Spinal cord (tissue), 9 donors: ENCODE measurements at regions not wholly inside any gene's neighbourhood (a gene's known extent, or its start where the extent isn't known, plus 50 kb on each side); places are given as distances from the start of the nearest gene placed in this dataset.
"Not testable (repeated sequence)": the region's sequence is repeated elsewhere in the genome, so short reads cannot be mapped to it uniquely, and the experiment has no call there.

ENCODE experiments used
- DNase-seq, 6 donors: peaks; one replicate each; pipeline versions ENCODE4 v3.0.0 to v3.0.0-alpha.2; 2013 to 2015; ENCODE audit warnings: low spot score in 6 of 6, low read depth in 4 of 6
- H3K27ac ChIP-seq: one replicate; pipeline ENCODE4 v1.5.1; 2013; ENCODE audit warnings: low read depth, low read length, control low read depth
- H3K27me3 ChIP-seq: one replicate; pipeline ENCODE4 v1.6.1; 2013; ENCODE audit warnings: low read length; ENCODE audit not compliant: control insufficient read depth, insufficient read depth
- H3K36me3 ChIP-seq: one replicate; pipeline ENCODE4 v1.6.1; 2013; ENCODE audit warnings: low read length; ENCODE audit not compliant: control insufficient read depth, insufficient read depth
- H3K4me1 ChIP-seq: one replicate; pipeline ENCODE4 v1.6.1; 2013; ENCODE audit warnings: low read length; ENCODE audit not compliant: control insufficient read depth, insufficient read depth
- H3K4me3 ChIP-seq: one replicate; pipeline ENCODE4 v1.5.1; 2013; ENCODE audit warnings: low read depth, low read length, control low read depth
- H3K9me3 ChIP-seq: one replicate; pipeline ENCODE4 v1.6.1; 2013; ENCODE audit warnings: low read length; ENCODE audit not compliant: control insufficient read depth, insufficient read depth
- WGBS: methylation state at CpG from one replicate; pipeline ENCODE4 v1.1.5; 2013; ENCODE audit warnings: missing lambda C conversion rate; ENCODE audit not compliant: insufficient coverage; 5-methylcytosine and 5-hydroxymethylcytosine counted together
- donor health status: healthy.

DNA sequence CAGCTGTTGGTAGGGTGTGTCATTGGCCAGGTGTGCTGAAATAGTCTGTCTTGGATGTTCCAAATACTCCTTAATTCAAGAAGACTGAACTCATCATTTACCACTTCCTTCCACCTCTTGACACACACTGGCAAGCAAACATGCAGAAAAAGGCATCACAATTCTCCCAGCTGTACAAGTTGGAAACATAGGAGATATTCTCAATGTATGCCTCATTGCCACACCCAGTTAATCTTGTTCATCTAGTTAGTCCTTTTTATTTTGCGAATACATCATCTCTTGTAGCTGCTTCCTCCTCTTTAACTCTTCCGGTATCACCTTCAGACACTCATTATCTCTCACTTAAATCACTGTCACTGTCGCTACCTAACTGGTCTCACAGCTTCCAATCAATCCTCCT, 75.1 kb upstream of the GOT2 start:
- DNase-seq = no peak
- H3K36me3 ChIP-seq = no peaks in the 10 kb centered on the region
- WGBS = 94% methylated on average over 2 of the region's 3 CpGs
- H3K9me3 ChIP-seq = no peaks in the 10 kb centered on the region
- no peak overlapping the region for H3K27ac ChIP-seq
- H3K4me1 ChIP-seq = no peaks in the 10 kb centered on the region
- no peaks in the 10 kb centered on the region for H3K27me3 ChIP-seq
- no peak overlapping the region for H3K4me3 ChIP-seq

GRCh38 chr16:58807276-58807675, 73.2 kb upstream of the GOT2 start:
- H3K9me3 ChIP-seq = peaks cover 4% of the 10 kb centered on the region
- no peak overlapping the region for H3K4me3 ChIP-seq
- H3K27ac ChIP-seq = no peak overlapping the region
- no peaks in the 10 kb centered on the region for H3K36me3 ChIP-seq
- H3K4me1 ChIP-seq = no peaks in the 10 kb centered on the region
- no peaks in the 10 kb centered on the region for H3K27me3 ChIP-seq
- DNase-seq = no peak

GRCh38 chr16:58801838-58802237, 67.7 kb upstream of the GOT2 start:
- Histone ChIP-seq H3K36me3 (no peaks in the 10 kb centered on the region), H3K4me3 (no peak overlapping the region), H3K9me3 (peaks cover 8% of the 10 kb centered on the region), H3K27me3 (no peaks in the 10 kb centered on the region), H3K4me1 (no peaks in the 10 kb centered on the region), H3K27ac (no peak overlapping the region)
- no CpG with 5 or more reads among the region's 1 CpG for WGBS
- DNase-seq = no peak

- Histone ChIP-seq H3K4me1 (no peaks in the 10 kb centered on the region), H3K27ac (no peak overlapping the region), H3K27me3 (no peaks in the 10 kb centered on the region), H3K9me3 (peaks cover 4% of the 10 kb centered on the region), H3K36me3 (no peaks in the 10 kb centered on the region), H3K4me3 (no peak overlapping the region)
- WGBS = 95% methylated on average over 2 of the region's 9 CpGs
- no peak for DNase-seq
These were observed 63.2 kb upstream of the GOT2 start for GRCh38 chr16:58797137-58797801.

DNA sequence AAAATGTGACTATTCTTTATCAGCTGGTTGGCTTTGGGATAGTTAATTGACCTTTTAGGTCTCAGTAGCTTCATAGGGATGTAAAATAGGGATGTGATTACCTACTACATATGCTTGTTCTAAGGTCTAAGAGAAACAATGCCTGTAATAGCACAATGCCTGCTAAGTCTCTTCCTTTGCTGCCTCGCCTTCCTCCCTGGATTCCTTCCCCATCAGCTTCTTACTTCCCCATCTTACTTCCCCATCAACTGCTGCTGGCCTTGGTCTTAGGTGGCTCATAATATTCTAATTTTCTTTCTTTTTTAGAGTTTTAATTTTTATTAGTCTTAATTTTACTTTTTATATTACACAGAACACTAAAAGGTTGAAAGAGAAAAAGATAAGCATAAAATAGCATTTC, 59.2 kb upstream of the GOT2 start:
- Histone ChIP-seq H3K27me3 (no peaks in the 10 kb centered on the region), H3K4me1 (no peaks in the 10 kb centered on the region), H3K9me3 (no peaks in the 10 kb centered on the region), H3K4me3 (no peak overlapping the region), H3K36me3 (no peaks in the 10 kb centered on the region), H3K27ac (no peak overlapping the region)
- 100% methylated on average over 1 of the region's 1 CpG for WGBS
- no peak for DNase-seq

DNA sequence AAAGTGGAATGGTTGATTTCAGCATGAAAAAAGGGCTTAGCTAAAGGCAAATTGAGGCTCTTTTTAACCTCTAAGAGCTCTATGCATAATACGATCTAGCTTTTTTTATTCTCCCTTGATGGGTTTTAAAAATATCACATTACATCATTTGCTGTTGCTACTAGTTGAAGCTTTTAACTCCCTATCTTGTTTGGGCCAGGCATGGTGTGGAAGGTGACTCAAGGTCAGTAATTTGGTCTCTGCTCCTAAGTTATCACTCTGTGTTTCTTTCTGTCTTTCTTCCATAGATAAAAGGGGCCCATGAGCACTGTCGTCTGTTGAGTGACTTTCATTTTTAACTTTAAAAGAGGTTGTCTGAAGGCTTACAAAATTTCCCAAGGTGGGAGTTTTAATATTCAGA, 58.1 kb upstream of the GOT2 start:
- H3K4me3 ChIP-seq = no peak overlapping the region
- WGBS = no CpG with 5 or more reads among the region's 2 CpGs
- no peaks in the 10 kb centered on the region for H3K4me1 ChIP-seq
- no peak for DNase-seq
- H3K27ac ChIP-seq = no peak overlapping the region
- no peaks in the 10 kb centered on the region for H3K9me3 ChIP-seq
- H3K27me3 ChIP-seq = no peaks in the 10 kb centered on the region
- no peaks in the 10 kb centered on the region for H3K36me3 ChIP-seq

DNA sequence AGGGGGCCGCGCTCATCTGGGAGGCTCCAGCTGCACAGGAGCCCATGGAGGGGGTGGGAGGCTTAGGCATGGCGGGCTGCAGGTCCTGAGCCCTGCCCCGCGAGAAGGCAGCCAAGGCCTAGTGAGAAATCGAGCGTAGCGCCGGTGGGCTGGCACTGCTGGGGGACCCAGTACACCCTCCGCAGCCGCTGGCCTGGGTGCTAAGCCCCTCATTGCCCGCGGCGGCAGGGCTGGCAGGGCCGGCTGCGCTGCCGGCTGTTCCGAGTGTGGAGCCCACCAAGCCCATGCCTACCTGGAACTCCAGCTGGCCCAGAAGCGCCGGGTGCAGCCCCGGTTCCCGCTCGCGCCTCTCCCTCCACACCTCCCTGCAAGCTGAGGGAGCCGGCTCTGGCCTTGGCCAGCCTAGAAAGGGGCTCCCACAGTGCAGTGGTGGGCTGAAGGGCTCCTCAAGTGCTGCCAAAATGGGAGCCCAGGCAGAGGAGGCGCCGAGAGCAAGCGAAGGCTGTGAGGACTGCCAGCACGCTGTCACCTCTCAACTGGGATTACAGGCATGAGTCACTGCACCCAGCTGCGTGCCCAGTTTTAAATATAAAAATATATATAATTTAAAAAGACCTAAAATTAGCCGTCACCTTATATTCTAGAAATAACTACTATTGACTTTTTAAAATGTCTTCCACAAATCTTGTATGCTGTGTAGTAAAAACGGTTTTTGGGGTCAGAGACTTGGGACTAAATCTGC, 56.9 kb upstream of the GOT2 start:
- H3K36me3 ChIP-seq, DNase-seq, H3K27me3 ChIP-seq, H3K4me3 ChIP-seq, H3K9me3 ChIP-seq, H3K27ac ChIP-seq, H3K4me1 ChIP-seq: not testable (repeated sequence)
- WGBS = 97% methylated on average over 20 of the region's 32 CpGs

DNA sequence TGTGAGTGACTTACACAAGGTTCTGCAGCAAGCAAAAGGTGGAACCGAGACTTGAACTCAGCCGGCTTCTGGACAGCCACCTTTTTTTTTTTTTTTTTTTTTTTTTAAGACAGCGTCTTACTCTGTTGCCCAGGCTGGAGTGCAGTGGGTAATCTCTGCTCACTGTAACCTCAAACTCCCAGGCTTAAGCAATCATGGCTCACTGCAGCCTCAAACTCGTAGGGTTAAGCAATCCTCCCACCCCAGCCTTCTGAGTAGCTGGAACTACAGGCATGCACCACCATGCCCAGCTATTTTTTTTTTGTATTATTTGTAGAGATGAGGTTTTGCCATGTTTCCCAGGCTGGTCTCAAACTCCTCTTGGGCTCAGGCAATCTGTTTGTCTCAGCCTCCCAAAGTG, 55.2 kb upstream of the GOT2 start:
- no CpG with 5 or more reads among the region's 4 CpGs for WGBS

More for the DNA sequence above, 55.2 kb upstream of the GOT2 start:
- Histone ChIP-seq H3K4me3 (no peak overlapping the region), H3K36me3 (no peaks in the 10 kb centered on the region), H3K27ac (no peak overlapping the region), H3K27me3 (no peaks in the 10 kb centered on the region), H3K9me3 (no peaks in the 10 kb centered on the region), H3K4me1 (no peaks in the 10 kb centered on the region)
- DNase-seq = no peak
